ENCODE measurements at regions not wholly inside any gene's neighbourhood (a gene's known extent, or its start where the extent isn't known, plus 50 kb on each side); places are given as distances from the start of the nearest gene placed in this dataset.

- Histone ChIP-seq H3K27ac (ENCODE audit: low read depth in 1 of 2, low read length in 2 of 2) (no peak overlapping the region), H3K36me3 (replicated peaks in 1 of 2; ENCODE audit: control insufficient read depth in 1 of 2, insufficient read depth in 2 of 2, low read length in 2 of 2) (no peaks in the 10 kb centered on the region), H3K4me3 (replicated peaks in 1 of 3; ENCODE audit: low read depth in 2 of 3, low read length in 3 of 3) (no peak overlapping the region), H3K9ac (ENCODE audit: insufficient read depth, low read length, poor library complexity, severe bottlenecking) (no peak overlapping the region), H3K9me3 (replicated peaks in 1 of 2; ENCODE audit: control insufficient read depth in 1 of 2, insufficient read depth in 1 of 2, low read length in 2 of 2) (no peaks in the 10 kb centered on the region), H3K4me2 (replicated peaks; ENCODE audit: extremely low read depth, low read length, poor library complexity, severe bottlenecking) (no peak overlapping the region), H2AFZ (ENCODE audit: insufficient read depth, low read depth, low read length, poor library complexity, severe bottlenecking) (no peak overlapping the region), H3K79me2 (ENCODE audit: insufficient read depth, low read length) (no peaks in the 10 kb centered on the region), H3K27me3 (ENCODE audit: control insufficient read depth in 2 of 2, insufficient read depth in 2 of 2, low read length in 2 of 2) (no peaks in the 10 kb centered on the region), H3K4me1 (ENCODE audit: control insufficient read depth in 1 of 2, insufficient read depth in 2 of 2, low read length in 2 of 2) (no peaks in the 10 kb centered on the region), H4K20me1 (ENCODE audit: insufficient read depth, low read length) (no peaks in the 10 kb centered on the region)
- no peak for DNase-seq
- Mint-ChIP-seq H3K27me3 (ENCODE audit: low read depth in 3 of 3) (peaks cover 0 to 3% (median 1%) of the 10 kb centered on the region in 3 donors), H3K9me3 (peaks cover 0 to 6% (median 0%) of the 10 kb centered on the region in 7 donors), H3K27ac (peak overlapping the region in 1 of 7 donors; percentile 55), H3K36me3 (no peaks in the 10 kb centered on the region), H3K4me3 (no peak overlapping the region), H3K4me1 (peaks cover 6% of the 10 kb centered on the region)
- intact Hi-C loops (cut with micrococcal nuclease): no loop called here
- TF ChIP-seq CTCF (IDR thresholded peaks at IDR 0.05): no peak
- no CpG with 5 or more reads among the region's 3 CpGs for WGBS (ENCODE audit: insufficient coverage)
Observed at GRCh38 chr4:81723019-81723884, 251.5 kb upstream of the RASGEF1B start.

- no peak for TF ChIP-seq CTCF (IDR thresholded peaks at IDR 0.05)
- Mint-ChIP-seq H3K36me3 (no peaks in the 10 kb centered on the region), H3K9me3 (peaks cover 0 to 4% (median 0%) of the 10 kb centered on the region in 7 donors), H3K27ac (peak overlapping the region in 1 of 7 donors; percentile 30), H3K27me3 (ENCODE audit: low read depth in 3 of 3) (peaks cover 0 to 3% (median 1%) of the 10 kb centered on the region in 3 donors), H3K4me1 (peaks cover 6% of the 10 kb centered on the region), H3K4me3 (no peak overlapping the region)
- 92% methylated on average over 9 of the region's 9 CpGs for WGBS (ENCODE audit: insufficient coverage)
- Histone ChIP-seq H3K4me3 (replicated peaks in 1 of 3; ENCODE audit: low read depth in 2 of 3, low read length in 3 of 3) (no peak overlapping the region), H3K9ac (ENCODE audit: insufficient read depth, low read length, poor library complexity, severe bottlenecking) (no peak overlapping the region), H4K20me1 (ENCODE audit: insufficient read depth, low read length) (no peaks in the 10 kb centered on the region), H3K4me1 (ENCODE audit: control insufficient read depth in 1 of 2, insufficient read depth in 2 of 2, low read length in 2 of 2) (no peaks in the 10 kb centered on the region), H3K79me2 (ENCODE audit: insufficient read depth, low read length) (no peaks in the 10 kb centered on the region), H2AFZ (ENCODE audit: insufficient read depth, low read depth, low read length, poor library complexity, severe bottlenecking) (no peak overlapping the region), H3K27me3 (ENCODE audit: control insufficient read depth in 2 of 2, insufficient read depth in 2 of 2, low read length in 2 of 2) (no peaks in the 10 kb centered on the region), H3K4me2 (replicated peaks; ENCODE audit: extremely low read depth, low read length, poor library complexity, severe bottlenecking) (no peak overlapping the region), H3K27ac (ENCODE audit: low read depth in 1 of 2, low read length in 2 of 2) (no peak overlapping the region), H3K36me3 (replicated peaks in 1 of 2; ENCODE audit: control insufficient read depth in 1 of 2, insufficient read depth in 2 of 2, low read length in 2 of 2) (no peaks in the 10 kb centered on the region), H3K9me3 (replicated peaks in 1 of 2; ENCODE audit: control insufficient read depth in 1 of 2, insufficient read depth in 1 of 2, low read length in 2 of 2) (no peaks in the 10 kb centered on the region)
- intact Hi-C loops (cut with micrococcal nuclease): no loop called here
- DNase-seq: no peak
Observed at GRCh38 chr4:81722290-81722851, 250.7 kb upstream of the RASGEF1B start.

Measured in CD14-positive monocyte (primary cell).